ENCODE measurements at regions not wholly inside any gene's neighbourhood (a gene's known extent, or its start where the extent isn't known, plus 50 kb on each side); places are given as distances from the start of the nearest gene placed in this dataset.

DNA sequence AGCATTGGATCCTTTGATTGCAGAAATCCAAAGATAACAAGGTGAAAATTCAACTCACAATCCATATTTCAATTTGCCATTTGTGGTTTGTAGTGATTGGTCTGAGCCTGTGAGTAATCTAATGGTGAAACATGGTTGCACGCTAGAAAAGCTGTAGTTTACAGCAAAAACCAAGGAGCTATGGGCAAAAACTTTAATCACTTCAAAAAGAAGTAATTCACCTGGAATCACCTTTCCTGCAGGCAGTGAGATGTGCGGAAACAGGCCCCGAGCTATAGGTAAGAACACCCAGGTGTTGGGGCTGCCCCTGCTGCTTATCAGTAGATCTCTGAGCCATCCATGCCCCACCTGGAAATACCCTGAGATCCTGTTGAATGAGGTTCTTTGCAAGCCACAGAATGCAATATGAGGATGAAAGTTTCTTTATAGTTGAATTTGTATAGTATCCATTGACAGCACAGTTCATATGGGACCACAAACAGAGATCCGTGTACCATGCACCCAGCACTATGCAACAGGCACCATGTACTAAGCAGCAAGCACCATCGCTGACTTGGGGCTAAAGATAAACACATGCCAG lies 208.2 kb downstream of the SPP2 start:
- TF ChIP-seq, protein P1, sequence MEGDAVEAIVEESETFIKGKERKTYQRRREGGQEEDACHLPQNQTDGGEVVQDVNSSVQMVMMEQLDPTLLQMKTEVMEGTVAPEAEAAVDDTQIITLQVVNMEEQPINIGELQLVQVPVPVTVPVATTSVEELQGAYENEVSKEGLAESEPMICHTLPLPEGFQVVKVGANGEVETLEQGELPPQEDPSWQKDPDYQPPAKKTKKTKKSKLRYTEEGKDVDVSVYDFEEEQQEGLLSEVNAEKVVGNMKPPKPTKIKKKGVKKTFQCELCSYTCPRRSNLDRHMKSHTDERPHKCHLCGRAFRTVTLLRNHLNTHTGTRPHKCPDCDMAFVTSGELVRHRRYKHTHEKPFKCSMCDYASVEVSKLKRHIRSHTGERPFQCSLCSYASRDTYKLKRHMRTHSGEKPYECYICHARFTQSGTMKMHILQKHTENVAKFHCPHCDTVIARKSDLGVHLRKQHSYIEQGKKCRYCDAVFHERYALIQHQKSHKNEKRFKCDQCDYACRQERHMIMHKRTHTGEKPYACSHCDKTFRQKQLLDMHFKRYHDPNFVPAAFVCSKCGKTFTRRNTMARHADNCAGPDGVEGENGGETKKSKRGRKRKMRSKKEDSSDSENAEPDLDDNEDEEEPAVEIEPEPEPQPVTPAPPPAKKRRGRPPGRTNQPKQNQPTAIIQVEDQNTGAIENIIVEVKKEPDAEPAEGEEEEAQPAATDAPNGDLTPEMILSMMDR (IDR thresholded peaks at IDR 0.05; ENCODE audit: borderline replicate concordance): no peak
- Histone ChIP-seq H3K9me3 (replicated peaks) (no peaks in the 10 kb centered on the region), H3K4me1 (no peaks in the 10 kb centered on the region), H3K27me3 (ENCODE audit: low read depth) (peaks cover 44% of the 10 kb centered on the region), H3K27ac (replicated peaks) (no peak overlapping the region), H3K36me3 (no peaks in the 10 kb centered on the region), H3K4me3 (no peak overlapping the region)
- intact Hi-C loops (cut with micrococcal nuclease): no loop called here
- DNase-seq: no peak

DNA sequence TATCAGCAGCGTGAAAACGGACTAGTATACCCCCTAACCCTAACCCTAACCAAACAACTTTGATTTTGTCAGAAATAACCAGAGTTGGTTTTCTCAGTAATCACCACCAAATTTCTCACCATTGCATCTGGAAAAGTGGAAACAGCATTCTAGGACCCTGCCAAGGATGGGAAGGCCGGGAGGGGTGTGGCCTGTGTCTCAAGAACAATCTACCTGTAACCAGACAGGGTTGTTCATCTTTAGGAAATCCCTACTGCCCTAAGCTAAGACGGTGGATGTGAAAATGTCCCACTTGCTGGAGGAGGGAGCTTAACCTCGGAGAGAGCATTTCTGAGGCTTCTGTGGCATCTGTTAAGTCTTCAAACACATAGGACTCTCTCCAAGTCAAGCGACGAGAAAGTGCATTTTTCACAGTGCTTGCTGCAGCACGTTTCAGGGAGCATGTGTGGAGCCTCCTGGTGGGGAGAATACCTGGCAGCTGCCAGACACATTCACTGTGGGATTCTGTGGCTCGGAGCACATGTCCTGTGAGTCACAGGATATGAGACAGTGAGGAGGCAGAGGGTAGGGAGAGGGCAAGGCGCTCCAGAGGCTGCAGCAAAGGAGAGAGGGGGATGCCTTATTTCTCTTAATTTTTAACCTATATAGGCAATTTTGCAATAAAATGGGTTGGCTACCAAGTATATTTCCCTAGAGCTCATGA lies 207.5 kb downstream of the SPP2 start:
- Histone ChIP-seq H3K4me1 (no peaks in the 10 kb centered on the region), H3K9me3 (replicated peaks) (no peaks in the 10 kb centered on the region), H3K27ac (replicated peaks) (no peak overlapping the region), H3K4me3 (no peak overlapping the region), H3K36me3 (no peaks in the 10 kb centered on the region), H3K27me3 (ENCODE audit: low read depth) (peaks cover 50% of the 10 kb centered on the region)
- TF ChIP-seq, protein P1 (IDR thresholded peaks at IDR 0.05; ENCODE audit: borderline replicate concordance): peak; percentile 49
- intact Hi-C loops (cut with micrococcal nuclease): no loop called here
- DNase-seq: no peak

DNA sequence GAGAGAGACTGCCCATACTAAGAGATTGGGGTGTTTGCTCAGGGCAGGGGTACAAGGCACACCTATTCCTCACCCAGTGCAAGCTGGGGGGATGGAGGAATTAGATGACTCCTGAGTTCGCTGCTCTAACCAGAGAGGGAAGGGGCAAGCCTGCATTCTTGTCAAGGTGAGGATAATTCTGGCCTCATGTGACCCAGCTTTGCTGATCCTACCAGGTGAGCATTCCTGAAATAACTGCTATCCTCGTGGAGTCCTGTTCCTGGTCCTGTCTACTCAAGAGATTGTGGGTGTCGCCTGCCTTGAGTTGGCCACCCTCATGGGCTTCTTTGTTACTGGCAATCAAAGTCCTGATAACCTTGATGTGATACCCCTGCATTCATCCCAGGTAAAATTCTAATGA lies 206.0 kb downstream of the SPP2 start:
- TF ChIP-seq, protein P1 (IDR thresholded peaks at IDR 0.05; ENCODE audit: borderline replicate concordance): no peak

DNA sequence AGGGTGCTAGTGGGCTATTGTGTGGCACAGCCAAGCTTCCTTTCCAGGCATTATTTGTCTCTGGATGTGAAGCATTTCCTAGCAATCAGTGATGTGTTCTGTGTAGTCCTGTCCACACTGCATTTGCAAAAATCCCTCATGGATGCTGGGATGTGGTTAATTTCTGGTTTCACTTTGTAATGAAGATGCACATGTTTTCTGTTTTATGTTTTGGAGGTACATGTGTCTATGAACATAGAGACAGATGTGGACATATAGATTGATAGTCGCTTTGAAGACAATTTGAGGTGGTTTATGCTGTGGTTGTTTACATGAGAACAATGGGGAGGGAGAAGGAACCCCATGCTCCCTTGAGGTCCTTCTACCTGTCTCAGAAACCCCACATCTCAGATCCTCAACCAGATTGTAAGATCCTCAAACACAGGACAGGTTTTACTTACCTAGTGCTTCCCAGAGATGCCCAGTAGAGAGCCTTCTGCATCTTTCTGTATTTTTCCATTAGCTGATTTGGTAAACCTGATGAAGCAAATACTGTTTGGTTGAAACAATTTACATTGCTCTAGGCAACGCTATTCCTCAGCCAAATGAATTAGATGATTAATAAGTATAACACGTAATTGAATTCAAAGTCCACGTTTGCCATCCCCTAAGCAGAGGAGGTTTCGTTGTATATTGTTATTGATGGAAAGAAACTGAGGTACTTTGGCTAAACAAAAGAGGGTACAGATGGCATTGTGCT lies 204.4 kb downstream of the SPP2 start:
- no peak overlapping the region for H3K4me3 ChIP-seq
- H3K27me3 ChIP-seq (ENCODE audit: low read depth): peaks cover 63% of the 10 kb centered on the region
- no peak overlapping the region for H3K27ac ChIP-seq (replicated peaks)
- intact Hi-C loops (cut with micrococcal nuclease): no loop called here
- TF ChIP-seq, protein P1 (IDR thresholded peaks at IDR 0.05; ENCODE audit: borderline replicate concordance): no peak
- no peak for DNase-seq
- H3K4me1 ChIP-seq: no peaks in the 10 kb centered on the region
- H3K9me3 ChIP-seq (replicated peaks): no peaks in the 10 kb centered on the region
- H3K36me3 ChIP-seq: no peaks in the 10 kb centered on the region

More for the DNA sequence above, 206.0 kb downstream of the SPP2 start:
- Histone ChIP-seq H3K36me3 (no peaks in the 10 kb centered on the region), H3K4me3 (no peak overlapping the region), H3K9me3 (replicated peaks) (no peaks in the 10 kb centered on the region), H3K27ac (replicated peaks) (no peak overlapping the region), H3K27me3 (ENCODE audit: low read depth) (peaks cover 57% of the 10 kb centered on the region), H3K4me1 (no peaks in the 10 kb centered on the region)
- DNase-seq: no peak
- intact Hi-C loops (cut with micrococcal nuclease): no loop called here

DNA sequence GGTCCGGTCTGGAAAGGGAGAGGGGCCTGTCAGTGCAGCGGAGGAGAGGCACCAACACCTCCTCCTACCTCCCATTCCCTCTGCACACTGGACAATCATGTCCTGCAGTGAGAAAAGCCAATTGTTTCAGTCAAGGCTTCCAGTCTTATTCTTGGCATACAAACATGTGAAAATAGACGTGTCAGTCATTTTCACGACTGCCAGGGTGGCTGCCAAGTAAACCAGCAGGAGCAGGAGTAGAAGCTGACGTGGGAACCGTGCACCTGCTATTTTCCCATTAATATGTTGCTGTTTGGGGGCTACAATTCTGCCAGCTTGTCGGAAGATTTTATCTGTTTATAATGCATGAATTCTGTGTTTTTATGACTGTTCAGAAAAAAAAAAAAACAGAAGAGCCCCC lies 202.3 kb downstream of the SPP2 start:
- Histone ChIP-seq H3K4me1 (no peaks in the 10 kb centered on the region), H3K36me3 (no peaks in the 10 kb centered on the region), H3K27ac (replicated peaks) (no peak overlapping the region), H3K4me3 (no peak overlapping the region), H3K9me3 (replicated peaks) (no peaks in the 10 kb centered on the region), H3K27me3 (ENCODE audit: low read depth) (peaks cover 48% of the 10 kb centered on the region)
- no peak for DNase-seq
- intact Hi-C loops (cut with micrococcal nuclease): no loop called here
- TF ChIP-seq, protein P1 (IDR thresholded peaks at IDR 0.05; ENCODE audit: borderline replicate concordance): no peak
